ENCODE measurements at regions not wholly inside any gene's neighbourhood (a gene's known extent, or its start where the extent isn't known, plus 50 kb on each side); places are given as distances from the start of the nearest gene placed in this dataset.
"Not testable (repeated sequence)": the region's sequence is repeated elsewhere in the genome, so short reads cannot be mapped to it uniquely, and the experiment has no call there.

DNA sequence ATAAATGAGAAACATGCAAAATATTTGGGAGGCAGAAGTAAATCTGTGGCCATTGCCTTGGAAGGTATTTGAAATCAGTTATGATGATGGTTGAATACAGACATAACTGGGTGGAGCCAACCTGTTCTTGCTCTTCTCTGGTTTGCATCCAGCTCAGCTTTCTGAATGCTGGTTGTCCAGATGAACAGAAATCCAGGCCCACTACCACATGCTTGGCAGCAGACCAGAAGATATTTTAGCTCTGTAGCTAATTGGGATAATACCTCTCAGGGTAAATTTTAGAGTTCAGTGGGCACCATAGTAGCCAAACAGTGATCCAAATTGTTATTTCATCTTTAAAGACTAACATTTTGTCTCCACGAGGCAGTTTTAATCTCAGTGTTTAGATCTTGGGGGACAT is 308.3 kb downstream of the RAB38 start:
- no peak for DNase-seq

DNA sequence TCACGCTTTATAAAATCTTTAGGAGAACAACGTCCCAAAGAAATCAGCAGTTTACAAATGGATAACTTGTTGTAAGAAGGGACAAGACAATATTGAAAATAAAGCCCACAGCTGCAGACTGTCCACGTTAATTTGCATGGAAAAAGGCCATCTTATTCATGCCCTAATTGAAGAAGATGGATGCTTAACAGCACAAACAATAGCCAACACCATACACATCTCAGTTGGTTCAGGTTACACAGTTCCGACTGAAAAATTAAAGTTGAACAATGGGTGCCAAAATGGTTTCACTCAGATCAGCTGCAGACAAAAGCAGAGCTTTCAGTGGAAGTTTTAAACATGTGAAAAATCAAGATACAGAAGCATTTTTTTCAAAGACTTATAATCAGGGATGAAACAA is 314.2 kb downstream of the RAB38 start:
- no peak for DNase-seq

DNA sequence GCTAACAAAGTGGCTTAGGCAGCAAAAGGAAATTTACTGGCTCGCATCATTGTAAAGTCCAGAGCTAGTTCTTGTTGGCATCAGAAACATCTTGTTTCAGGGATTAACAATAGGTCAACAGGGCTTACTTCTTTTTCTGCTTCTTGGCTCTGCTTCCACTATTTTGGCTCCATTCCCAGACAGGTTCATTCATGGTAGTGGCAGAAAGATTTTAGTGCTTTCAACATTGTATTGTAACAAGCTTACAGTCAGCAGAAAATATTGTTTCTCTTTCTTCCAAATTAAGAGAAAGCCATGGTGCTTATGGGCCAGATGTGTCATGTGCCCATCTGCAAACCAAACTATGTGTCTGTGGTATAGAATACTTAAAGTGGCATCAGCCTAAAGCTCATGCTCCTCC is 315.6 kb downstream of the RAB38 start:
- no peak for DNase-seq

DNA sequence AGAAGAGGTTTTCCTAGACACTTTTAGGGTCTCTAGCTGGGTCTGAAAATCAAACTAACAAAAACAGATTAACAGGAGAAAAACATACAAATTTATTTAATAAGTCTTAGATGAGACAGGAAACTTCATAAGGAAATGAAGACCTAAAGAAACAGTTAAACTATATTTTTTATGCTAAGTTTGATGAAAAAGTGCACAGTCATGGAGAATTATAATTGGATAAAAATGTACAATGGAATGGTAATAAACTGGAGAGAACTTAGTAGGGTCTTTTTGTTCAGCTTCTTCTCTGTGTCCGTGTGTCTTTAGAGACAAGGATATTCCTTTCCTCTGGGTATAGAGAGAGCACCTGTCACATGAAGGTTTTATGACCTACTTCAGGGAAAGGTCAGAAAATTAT is 323.4 kb downstream of the RAB38 start:
- no peak for DNase-seq

DNA sequence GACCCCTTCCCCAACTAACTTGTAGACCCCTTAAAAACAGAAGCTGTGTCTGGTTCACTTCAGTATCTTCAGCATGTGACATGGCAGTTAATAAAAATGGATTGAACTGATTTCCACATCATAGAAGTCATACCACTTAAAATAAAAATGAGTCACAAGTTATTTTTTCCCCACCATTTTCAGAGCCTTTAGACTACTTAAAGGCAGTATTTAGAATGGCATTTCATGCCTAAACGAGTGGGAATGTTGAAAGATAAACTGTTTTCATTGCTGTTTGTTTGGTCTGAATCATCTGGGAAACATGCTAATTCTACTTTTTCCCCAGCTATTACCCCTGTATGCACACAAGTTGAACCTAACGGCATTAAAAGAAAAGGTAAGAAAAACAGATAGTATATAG is 324.0 kb downstream of the RAB38 start:
- DNase-seq, result no peak

DNA sequence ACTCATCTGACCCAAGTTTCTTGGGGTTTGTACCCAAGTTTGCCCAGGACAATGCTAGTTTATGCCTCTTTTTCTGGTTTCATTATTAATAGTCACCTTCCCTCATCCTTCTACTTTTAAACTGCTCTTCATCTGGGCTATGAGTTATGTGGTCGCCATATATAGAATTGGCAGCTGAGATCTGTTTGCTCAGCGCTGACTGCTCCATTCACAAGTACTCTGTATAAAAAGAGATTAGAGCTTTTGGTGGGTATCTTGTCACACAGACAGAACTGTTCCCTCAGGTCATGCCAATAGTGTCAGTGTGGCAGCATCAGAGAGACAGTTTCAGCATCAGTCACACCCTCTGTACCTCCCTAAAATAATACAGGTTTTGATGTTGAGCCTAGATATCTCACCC is 326.0 kb downstream of the RAB38 start:
- no peak for DNase-seq

DNA sequence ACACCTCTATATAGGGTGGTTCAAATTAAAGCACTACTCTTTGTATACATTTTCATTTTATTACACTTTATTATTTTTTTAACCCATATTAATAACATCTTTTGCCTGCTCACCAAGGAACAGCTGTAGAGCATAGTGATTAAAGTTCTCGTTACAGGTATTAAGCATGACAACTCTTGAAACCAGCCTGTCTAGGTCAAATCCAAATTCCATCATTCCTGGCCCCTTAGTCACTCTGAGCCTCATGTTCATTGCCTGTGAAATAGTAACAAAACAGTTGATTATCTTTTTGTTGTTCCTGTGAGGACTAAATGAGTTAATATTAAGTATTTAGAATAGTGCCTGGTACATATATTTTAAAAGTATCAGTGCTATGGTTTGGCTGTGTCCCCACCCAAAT is 334.5 kb downstream of the RAB38 start:
- DNase-seq, result no peak

DNA sequence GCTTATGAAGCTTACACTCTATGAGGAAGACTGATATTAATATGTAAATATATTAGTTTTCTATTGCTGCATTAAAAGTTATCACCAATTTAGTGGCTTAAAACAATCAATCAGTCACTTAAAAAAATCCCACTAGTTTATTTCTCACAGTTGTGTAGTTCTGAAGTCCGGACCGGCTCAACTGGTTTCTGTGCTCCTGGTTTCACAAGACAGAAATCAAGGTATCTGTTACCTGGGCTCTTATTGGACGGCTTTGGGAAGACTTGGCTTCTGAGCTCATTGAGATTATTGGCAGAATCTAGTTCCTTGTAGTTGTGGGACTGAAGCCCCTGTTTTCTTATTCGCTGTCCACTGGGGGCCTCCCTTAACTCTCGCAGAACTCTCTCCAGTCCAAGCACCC is 343.0 kb downstream of the RAB38 start:
- no peak for DNase-seq

DNA sequence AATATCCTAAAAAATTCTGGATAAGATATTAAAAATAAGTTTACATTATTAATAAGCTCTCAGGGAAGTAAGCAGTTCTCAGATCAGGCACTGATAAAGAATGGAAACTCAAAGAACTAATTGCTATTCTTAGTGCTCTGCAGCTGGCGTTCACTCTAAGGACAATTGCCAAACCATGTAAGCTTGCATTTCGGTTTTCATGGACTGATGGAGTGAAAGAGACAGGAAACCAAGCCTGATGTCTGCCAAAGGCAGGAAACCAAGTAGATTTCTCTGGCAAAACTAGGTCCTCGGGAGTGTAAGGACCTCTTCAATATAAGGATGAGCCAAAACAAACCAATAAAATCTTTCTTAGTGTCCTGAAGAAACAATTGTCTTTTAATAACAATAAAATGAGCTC is 355.2 kb downstream of the RAB38 start:
- DNase-seq, result no peak

DNA sequence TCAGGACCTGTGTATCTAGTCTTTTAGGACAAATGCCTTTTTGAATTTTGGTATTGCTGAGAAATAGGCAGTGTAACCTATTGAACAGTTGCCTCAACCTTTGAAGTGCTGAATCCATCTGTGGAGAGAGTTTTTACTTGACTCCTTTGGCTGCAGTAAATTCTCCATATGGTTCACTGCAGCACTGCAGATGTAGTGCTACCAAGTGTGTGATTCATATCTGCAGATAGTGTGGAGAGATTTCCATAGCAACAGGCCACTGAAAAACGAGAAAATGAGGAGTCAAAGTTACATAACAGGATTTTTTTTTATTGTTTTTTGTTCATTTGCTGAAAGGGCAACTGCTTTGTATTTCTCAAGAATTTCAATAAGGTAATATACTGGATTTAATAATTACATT is 356.1 kb downstream of the RAB38 start:
- no peak for DNase-seq

DNA sequence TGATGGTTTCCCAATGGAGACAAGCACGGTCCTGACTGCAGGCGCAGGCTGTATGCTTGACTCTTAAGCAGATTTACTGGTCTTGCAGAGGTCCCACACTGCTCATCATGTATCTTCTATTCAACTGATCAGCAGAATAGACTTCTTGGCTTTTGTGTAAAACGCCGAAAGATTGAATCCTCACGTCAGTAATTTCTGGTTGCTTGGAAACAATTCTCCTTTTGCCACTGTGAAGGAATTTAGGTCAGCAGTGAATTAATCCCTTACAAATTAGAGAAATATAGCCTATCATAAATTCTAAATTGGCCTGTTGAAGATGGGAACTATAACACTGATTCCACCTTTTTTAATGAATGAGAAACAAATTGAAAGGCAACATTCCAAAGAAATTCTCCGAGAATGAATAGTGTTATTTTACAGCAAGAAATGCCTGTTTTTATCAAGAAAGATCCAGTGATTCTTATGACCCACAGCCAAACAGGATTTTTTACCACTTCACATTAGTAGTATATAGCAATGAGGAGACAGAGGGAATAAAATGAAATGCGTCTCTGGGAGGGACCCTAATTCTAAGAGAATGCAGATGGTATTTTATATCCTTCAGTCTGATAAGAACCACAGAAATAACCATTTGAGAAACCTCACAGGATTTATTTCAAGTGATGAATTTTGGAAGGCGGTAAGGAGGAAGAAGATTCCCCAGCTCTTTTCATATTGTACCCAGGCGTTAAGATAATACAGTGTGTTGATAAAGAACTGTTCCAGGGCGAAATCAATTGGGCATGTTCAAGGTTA is 362.5 kb downstream of the RAB38 start:
- no peak for DNase-seq

DNA sequence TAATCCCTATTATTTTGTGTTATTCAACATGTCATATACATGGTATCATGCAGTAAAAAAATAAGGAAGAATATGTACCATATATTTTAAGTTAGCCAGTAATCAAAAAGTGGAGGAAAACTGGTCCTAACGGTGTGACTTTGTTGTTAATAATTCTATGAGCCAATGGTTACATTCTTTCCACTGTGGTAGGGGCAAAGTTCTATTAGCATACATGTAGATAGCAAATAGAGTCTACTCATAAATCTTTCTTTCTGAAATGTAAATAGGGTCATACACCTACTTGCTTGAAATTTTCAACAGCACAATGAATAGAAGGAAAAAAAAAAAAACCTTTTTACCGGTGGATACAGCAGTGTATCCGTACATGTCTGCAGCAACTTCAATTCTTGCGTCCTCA is 364.8 kb downstream of the RAB38 start:
- DNase-seq, result no peak

DNA sequence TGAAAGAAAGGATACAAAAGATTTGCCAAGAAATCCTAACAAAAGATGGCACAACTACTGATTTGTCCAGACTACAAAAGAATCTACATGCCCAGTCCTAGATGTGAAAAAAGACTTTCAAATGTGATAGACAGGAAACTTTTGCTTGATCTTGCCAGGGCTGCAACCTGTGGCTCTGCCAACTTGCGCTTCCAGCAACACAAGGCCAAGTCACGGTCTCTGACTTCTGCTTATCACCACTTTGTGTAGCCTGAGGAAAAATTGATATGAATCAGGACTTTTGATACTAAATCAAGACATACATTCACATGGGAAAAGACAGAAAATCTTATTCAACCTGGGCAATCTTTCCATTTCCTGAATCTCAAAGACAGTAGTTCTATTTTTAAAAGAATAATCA is 366.0 kb downstream of the RAB38 start:
- DNase-seq, result no peak

DNA sequence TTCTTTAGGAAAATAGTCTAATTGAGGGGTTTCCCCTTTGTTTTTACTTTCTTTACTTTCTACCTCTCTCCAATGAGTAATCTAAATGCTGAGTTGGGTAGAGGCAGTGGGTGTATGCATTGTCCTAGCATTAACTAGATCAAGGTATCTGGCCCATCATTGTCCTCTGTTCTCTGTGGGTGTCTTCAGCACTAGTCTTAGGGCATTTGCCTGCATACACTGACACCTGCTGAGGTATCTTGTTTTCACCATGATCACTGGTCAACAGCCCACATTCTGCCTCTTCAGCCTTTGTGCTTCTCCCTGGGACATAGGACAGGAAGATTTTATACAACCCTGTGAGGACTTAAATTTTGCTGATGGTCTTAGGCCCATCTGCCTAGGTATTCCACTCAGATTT is 371.1 kb downstream of the RAB38 start:
- no peak for DNase-seq

DNA sequence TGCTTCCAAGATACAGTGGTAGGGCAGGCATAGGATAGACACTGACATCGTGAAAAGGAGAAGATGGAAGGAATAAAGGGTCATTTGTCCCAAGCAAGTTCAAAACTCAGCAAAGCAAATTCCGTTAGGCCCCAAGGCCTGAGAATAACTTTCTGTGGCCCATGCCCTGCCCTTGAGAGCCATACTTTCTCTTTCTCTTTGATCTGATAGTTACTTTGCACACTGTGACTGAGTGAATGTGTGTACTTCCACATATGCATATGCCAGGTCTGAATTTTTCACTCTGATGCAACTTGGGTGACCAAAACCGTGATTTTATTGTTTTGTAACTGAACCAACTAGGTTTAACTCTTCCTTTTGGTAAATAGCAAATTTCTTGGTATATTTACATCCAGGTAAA is 371.5 kb downstream of the RAB38 start:
- no peak for DNase-seq

DNA sequence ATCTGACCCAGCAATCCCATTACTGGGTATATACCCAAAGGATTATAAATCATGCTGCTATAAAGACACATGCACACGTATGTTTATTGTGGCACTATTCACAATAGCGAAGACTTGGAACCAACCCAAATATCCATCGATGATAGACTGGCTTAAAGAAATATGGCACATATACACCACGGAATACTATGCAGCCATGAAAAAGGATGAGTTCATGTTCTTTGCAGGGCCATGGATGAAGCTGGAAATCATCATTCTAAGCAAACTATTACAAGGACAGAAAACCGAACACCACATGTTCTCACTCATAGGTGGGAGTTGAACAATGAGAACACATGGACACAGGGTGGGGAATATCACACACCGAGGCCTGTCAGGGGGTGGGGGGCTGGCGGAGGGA is 390.4 kb downstream of the RAB38 start:
- DNase-seq, result not testable (repeated sequence)

DNA sequence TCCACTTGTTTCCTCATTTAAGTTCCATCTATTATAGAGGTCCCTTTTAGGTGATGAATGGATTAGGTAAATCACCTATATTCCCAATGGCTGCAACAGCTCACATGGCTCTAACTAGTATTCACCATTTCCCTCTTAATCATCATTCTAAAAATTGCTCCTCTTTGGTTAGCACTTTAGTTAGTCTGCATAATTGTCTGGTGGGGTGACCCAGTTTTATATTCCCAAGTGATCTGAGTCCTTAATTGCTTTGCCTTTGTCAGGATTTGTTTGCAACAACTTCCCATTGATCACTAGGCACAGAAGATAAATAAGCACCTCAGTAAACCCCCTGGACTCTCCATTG is 395.2 kb downstream of the RAB38 start:
- DNase-seq, result no peak

DNA sequence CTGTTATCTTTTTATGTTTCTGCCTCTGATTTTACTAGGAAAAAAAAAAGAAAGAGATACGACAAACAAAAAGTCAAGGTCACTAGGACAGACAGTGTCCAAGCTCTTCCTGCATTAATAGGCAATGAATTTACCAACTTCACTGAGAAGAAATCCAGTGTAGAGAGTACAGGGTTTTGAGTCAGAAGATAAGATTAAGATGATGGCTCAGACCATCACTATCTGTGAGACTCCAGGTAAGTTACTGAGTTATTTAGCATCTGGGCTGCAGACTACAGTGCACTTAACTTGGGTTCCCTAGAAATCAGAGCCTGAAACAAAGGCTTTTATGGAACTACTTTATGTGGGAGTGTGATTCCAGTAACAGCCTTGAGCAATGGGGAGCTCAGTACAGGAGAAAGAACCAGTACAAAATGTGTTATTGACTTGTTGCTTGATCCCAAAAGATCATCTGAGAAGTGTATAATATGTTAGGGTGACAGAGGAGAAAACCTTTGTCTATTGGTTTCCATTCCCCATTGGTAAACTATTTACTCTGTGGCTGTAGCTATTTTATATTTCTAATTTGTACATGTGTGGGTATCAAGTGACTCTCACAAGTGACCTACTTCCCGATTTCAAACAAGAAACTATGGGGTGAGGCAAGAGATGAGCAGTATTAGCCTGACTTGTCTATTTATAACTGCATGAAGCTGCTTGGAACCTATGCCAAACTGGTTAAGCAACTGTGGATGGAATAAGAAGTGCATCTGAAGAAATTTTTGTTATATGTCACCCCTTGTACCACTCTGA is 395.8 kb downstream of the RAB38 start:
- no peak for DNase-seq

DNA sequence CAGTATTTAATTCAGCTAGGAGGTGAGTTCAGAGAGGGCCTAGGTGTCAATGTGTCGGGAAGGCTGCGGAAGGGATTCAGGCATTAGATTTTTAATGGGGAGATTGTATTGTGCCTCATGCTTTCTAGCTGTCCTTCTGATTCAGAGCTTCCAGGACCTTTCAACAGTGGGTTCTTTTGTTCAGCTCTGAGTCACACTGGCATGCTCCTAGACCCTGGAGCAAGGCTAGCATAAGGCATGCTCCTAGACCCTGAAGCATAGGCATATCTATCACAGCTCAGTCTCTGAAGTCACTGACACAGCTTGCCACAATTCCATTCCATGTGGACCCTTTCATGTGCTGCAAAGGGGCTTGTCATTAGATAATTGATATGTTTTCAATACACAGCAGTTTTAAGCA is 396.9 kb downstream of the RAB38 start:
- no peak for DNase-seq

DNA sequence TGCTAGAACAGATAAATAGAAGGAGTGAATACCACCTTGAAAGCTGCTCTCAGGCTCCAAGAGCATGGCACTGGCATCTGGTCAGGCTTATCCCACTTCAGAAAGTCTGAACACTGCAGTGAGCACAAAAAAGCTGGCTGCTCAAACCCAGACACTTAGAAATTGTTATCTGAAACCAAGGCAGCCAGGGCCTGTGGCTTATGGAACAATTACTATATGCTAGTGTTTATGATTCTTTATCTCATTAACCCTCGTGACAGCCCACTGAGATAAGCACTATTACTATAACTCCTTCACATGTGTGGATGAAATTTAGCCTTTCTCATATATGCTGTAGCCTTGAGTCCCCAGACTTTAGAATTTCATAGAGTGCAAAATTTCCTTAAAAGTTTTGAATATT is 400.2 kb downstream of the RAB38 start:
- DNase-seq, result no peak

DNA sequence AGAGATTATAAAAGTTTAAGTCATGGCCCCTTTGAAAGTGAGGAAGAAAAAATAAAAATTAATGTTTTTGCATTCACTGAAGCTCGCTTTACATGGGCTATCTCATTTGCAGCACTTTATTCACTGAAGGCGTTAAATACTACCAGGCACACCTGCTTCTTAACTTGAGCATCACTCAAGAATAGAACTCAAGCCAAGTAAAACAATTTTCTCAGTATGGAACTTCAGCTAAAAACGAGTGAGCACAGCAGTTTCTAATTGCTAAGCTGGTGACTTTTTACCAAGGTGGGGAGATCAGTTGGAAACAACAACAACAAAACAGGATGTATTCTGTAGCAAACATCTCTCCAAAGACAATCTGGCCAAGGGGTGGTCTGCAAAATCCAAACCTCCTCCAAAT is 405.6 kb downstream of the RAB38 start:
- DNase-seq, result no peak

DNA sequence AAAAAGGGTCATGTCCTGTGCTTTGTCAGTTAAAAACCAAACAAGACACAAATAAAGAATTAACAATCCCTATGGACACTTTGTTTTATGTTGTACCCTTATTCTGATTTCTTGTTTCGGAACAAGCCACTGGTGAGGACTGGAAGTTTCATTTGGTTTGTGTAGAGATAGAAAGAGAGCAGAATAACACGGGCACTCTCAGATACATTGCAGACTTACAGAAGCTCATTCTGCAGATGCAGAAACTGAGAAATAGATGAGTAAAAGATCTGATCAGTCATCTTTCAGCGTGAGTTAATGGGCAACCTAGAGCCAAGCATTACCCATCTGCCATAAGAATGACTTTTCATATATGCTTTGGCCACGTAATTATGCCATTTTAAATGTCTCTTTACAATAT is 407.6 kb downstream of the RAB38 start:
- DNase-seq, result no peak

DNA sequence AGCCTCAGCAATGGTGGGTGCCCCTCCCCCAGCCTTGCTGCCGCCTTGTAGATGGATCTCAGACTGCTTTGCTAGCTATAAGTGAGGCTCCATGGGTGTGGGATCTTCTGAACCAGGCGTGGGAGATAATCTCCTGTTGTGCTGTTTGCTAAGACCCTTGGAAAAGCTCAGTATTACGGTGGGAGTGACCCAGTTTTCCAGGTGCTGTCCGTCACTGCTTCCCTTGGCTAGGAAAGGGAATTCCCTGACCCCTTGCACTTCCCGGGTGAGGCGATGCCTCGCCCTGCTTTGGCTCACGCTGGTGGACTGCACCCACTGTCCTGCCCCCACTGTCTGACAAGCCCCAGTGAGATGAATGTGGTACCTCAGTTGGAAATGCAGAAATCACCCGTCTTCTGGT is 411.2 kb downstream of the RAB38 start:
- DNase-seq, result not testable (repeated sequence)

DNA sequence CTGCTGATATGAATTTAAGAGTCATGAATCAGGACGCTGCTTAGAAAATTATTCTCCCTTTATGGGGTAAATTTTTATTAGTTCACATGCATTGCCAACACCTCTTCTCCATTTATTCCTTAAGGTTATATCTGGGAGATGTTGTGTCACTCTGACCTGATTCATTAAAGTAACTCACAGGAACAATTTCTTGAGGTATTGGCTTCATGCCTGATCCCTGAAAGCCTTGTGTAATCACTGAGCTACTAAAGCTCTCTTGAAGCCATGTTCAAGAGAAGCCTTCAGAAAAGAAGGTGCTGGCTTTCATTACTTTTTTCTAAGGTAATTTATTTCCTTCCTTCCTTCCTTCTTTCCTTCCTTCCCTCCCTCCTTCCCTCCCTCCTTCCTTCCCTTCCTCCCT is 420.6 kb downstream of the RAB38 start:
- DNase-seq, result no peak

DNA sequence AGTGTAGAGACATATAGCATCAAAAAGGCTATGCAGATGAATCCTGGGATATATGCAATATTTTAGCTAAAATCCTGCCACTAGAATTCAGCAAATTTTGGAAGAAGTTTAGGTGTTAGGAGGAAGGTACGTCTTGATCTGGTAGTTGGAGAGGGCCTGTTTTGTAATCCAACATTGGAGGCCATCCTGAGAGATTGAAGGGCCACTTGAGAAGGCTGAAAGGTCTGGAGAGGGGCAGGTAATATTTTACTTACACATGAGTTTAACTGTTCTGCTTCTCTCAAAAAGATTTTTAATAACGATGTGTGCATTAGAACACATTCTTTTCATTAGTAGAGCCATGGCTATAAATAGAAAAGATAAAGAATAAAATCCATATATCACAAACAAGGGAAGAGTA is 422.1 kb downstream of the RAB38 start:
- no peak for DNase-seq

Data from CD4-positive, alpha-beta T cell treated with Interleukin-10 for 1 hour (primary cell).